ENCODE measurements at regions not wholly inside any gene's neighbourhood (a gene's known extent, or its start where the extent isn't known, plus 50 kb on each side); places are given as distances from the start of the nearest gene placed in this dataset.
A peak's percentile ranks its signal among the peaks of the same experiment; 100 is the strongest.
"Not testable (repeated sequence)": the region's sequence is repeated elsewhere in the genome, so short reads cannot be mapped to it uniquely, and the experiment has no call there.

- no peak overlapping the region for H3K27ac Mint-ChIP-seq
- no peaks in the 10 kb centered on the region for H3K9me3 Mint-ChIP-seq
- no peak overlapping the region for H3K4me3 Mint-ChIP-seq
- H3K27me3 Mint-ChIP-seq, result no peaks in the 10 kb centered on the region
- intact Hi-C loops (cut with micrococcal nuclease), result no loop called here
- POLR2A ChIA-PET, result no interaction called here
- no peaks in the 10 kb centered on the region for H3K4me1 Mint-ChIP-seq (ENCODE audit: low read depth)
- DNase-seq, result no peak
- CTCF ChIA-PET, result no interaction called here
- ATAC-seq, result no peak
- TF ChIP-seq CTCF (IDR thresholded peaks at IDR 0.05), result no peak
- H3K36me3 Mint-ChIP-seq (ENCODE audit: low read depth), result no peaks in the 10 kb centered on the region
Measured at GRCh38 chrX:17968367-17968766, 107.3 kb upstream of the RAI2 start.

- no peaks in the 10 kb centered on the region for H3K4me1 Mint-ChIP-seq (ENCODE audit: low read depth)
- POLR2A ChIA-PET, result no interaction called here
- H3K4me3 Mint-ChIP-seq, result no peak overlapping the region
- TF ChIP-seq CTCF (IDR thresholded peaks at IDR 0.05), result no peak
- CTCF ChIA-PET, result interaction anchor here (0.9 kb wide), 1 partner anchor 409 kb away, joined by 3 read pairs; no protein-coding TSS in a partner anchor
- intact Hi-C loops (cut with micrococcal nuclease), result no loop called here
- no peaks in the 10 kb centered on the region for H3K36me3 Mint-ChIP-seq (ENCODE audit: low read depth)
- no peaks in the 10 kb centered on the region for H3K9me3 Mint-ChIP-seq
- no peak for DNase-seq
- H3K27me3 Mint-ChIP-seq, result no peaks in the 10 kb centered on the region
- H3K27ac Mint-ChIP-seq, result no peak overlapping the region
- no peak for ATAC-seq
Measured at GRCh38 chrX:17967888-17968287, 106.8 kb upstream of the RAI2 start.

- no peaks in the 10 kb centered on the region for H3K4me1 Mint-ChIP-seq (ENCODE audit: low read depth)
- no peak overlapping the region for H3K27ac Mint-ChIP-seq
- H3K36me3 Mint-ChIP-seq (ENCODE audit: low read depth), result no peaks in the 10 kb centered on the region
- CTCF ChIA-PET, result no interaction called here
- no peak for TF ChIP-seq CTCF (IDR thresholded peaks at IDR 0.05)
- ATAC-seq, result no peak
- H3K27me3 Mint-ChIP-seq, result no peaks in the 10 kb centered on the region
- H3K9me3 Mint-ChIP-seq, result no peaks in the 10 kb centered on the region
- intact Hi-C loops (cut with micrococcal nuclease), result no loop called here
- no peak overlapping the region for H3K4me3 Mint-ChIP-seq
- POLR2A ChIA-PET, result no interaction called here
- no peak for DNase-seq
Measured at GRCh38 chrX:17964871-17965270, 103.8 kb upstream of the RAI2 start.

GRCh38 chrX:17960891-17961290 lies 99.8 kb upstream of the RAI2 start:
- Mint-ChIP-seq H3K4me3 (no peak overlapping the region), H3K4me1 (ENCODE audit: low read depth) (no peaks in the 10 kb centered on the region)
- no peak for TF ChIP-seq CTCF (IDR thresholded peaks at IDR 0.05)

GRCh38 chrX:17944833-17945497 lies 83.9 kb upstream of the RAI2 start:
- H3K4me1 Mint-ChIP-seq (ENCODE audit: low read depth), result no peaks in the 10 kb centered on the region
- no peaks in the 10 kb centered on the region for H3K36me3 Mint-ChIP-seq (ENCODE audit: low read depth)
- ChIA-PET CTCF (interaction anchor here (0.7 to 1.8 kb wide), 14 partner anchors 9 to 433 kb away, joined by 3 to 8 read pairs (median 4); no protein-coding TSS in a partner anchor), POLR2A (no interaction called here)
- H3K27me3 Mint-ChIP-seq, result no peaks in the 10 kb centered on the region
- H3K4me3 Mint-ChIP-seq, result no peak overlapping the region
- ATAC-seq (no peak), DNase-seq (peak; percentile 12)
- no peaks in the 10 kb centered on the region for H3K9me3 Mint-ChIP-seq
- intact Hi-C loops (cut with micrococcal nuclease), result no loop called here
- H3K27ac Mint-ChIP-seq, result no peak overlapping the region
- TF ChIP-seq CTCF (IDR thresholded peaks at IDR 0.05), result peak; percentile 64

More at GRCh38 chrX:17960891-17961290, 99.8 kb upstream of the RAI2 start:
- peaks cover 2% of the 10 kb centered on the region for H3K27me3 Mint-ChIP-seq
- intact Hi-C loops (cut with micrococcal nuclease), result no loop called here
- no peaks in the 10 kb centered on the region for H3K36me3 Mint-ChIP-seq (ENCODE audit: low read depth)
- ChIA-PET CTCF (no interaction called here), POLR2A (interaction anchor here (0.6 kb wide), 1 partner anchor 218 kb away, joined by 3 read pairs; no protein-coding TSS in a partner anchor)
- H3K9me3 Mint-ChIP-seq, result no peaks in the 10 kb centered on the region
- DNase-seq (no peak), ATAC-seq (no peak)
- H3K27ac Mint-ChIP-seq, result no peak overlapping the region

GRCh38 chrX:17941171-17941570 lies 80.1 kb upstream of the RAI2 start:
- H3K27me3 Mint-ChIP-seq; POLR2A ChIA-PET; H3K4me1 Mint-ChIP-seq (ENCODE audit: low read depth); H3K9me3 Mint-ChIP-seq; DNase-seq; CTCF ChIA-PET; H3K27ac Mint-ChIP-seq; H3K36me3 Mint-ChIP-seq (ENCODE audit: low read depth); intact Hi-C loops (cut with micrococcal nuclease); H3K4me3 Mint-ChIP-seq; ATAC-seq: not testable (repeated sequence)

Measured in activated CD8-positive, alpha-beta T cell treated with anti-CD3 and anti-CD28 coated beads for 36 hours (primary cell).